PC-9 (cell line): ENCODE measurements at regions not wholly inside any gene's neighbourhood (a gene's known extent, or its start where the extent isn't known, plus 50 kb on each side); places are given as distances from the start of the nearest gene placed in this dataset.

ENCODE experiments used
- BruUV-seq: library from RNA; stranded (reverse); fragments of 400-500 nt; replicated peaks from 2 replicates; lab custom pipeline; 2021; lab: Mats Ljungman, UMichigan
- CTCF ChIA-PET: fragments of 300-600 bp; sonication (Branson Sonifier 250); formaldehyde crosslinking; loops from one replicate; lab custom pipeline; 2022; ENCODE audit warnings: antibody characterized with exemption; lab: Charles Lee
- POLR2A ChIA-PET: fragments of 300-600 bp; sonication (Branson Sonifier 250); formaldehyde crosslinking; loops from one replicate; lab custom pipeline; 2022; ENCODE audit warnings: antibody characterized with exemption; ENCODE audit not compliant: unreplicated experiment; lab: Charles Lee
- DNase-seq, 2 experiments: peaks; one replicate each; pipeline versions ENCODE4 v3.0.0 to v3.0.0-alpha.2; 2015 to 2022; ENCODE audit warnings: mixed read lengths in 1 of 2
- H2AFZ ChIP-seq: fragments of 200-600 bp; sonication (generic); 2 replicates; pipeline ENCODE4 v1.8.1; 2017; ENCODE audit warnings: antibody characterized with exemption
- H3F3A ChIP-seq: fragments of 200-600 bp; sonication (generic); 2 replicates; pipeline ENCODE4 v1.8.1; 2017; ENCODE audit warnings: antibody characterized with exemption, mild to moderate bottlenecking, low read depth; ENCODE audit not compliant: insufficient read depth
- H3K27ac ChIP-seq: fragments of 200-600 bp; sonication (generic); 2 replicates; pipeline ENCODE4 v1.6.1; 2016; ENCODE audit warnings: mixed run types
- H3K27me3 ChIP-seq: fragments of 200-600 bp; sonication (generic); 2 replicates; pipeline ENCODE4 v1.6.1; 2016; ENCODE audit warnings: low read depth, mixed run types; ENCODE audit not compliant: insufficient read depth
- H3K36me3 ChIP-seq: fragments of 200-600 bp; sonication (generic); 2 replicates; pipeline ENCODE4 v1.6.1; 2016; ENCODE audit warnings: low read depth, mixed run types
- H3K4me1 ChIP-seq: fragments of 200-600 bp; sonication (generic); replicated peaks from 2 replicates; pipeline ENCODE4 v1.6.1; 2016; ENCODE audit warnings: mixed run types; ENCODE audit not compliant: insufficient read depth
- H3K4me2 ChIP-seq: fragments of 200-600 bp; sonication (generic); 2 replicates; pipeline ENCODE4 v1.6.1; 2017; ENCODE audit warnings: mixed run types
- H3K4me3 ChIP-seq: fragments of 200-600 bp; sonication (generic); 2 replicates; pipeline ENCODE4 v1.6.1; 2016; ENCODE audit warnings: mixed run types
- H3K79me2 ChIP-seq: fragments of 200-600 bp; sonication (generic); 2 replicates; pipeline ENCODE4 v1.6.1; 2017; ENCODE audit warnings: low read depth, mixed run types
- H3K9me2 ChIP-seq: fragments of 200-600 bp; sonication (generic); 2 replicates; pipeline ENCODE4 v1.8.1; 2017; ENCODE audit warnings: mild to moderate bottlenecking; ENCODE audit not compliant: insufficient read depth
- H3K9me3 ChIP-seq: fragments of 200-600 bp; sonication (generic); 2 replicates; pipeline ENCODE4 v1.8.1; 2016; ENCODE audit warnings: low read depth; ENCODE audit not compliant: insufficient read depth
- H4K20me1 ChIP-seq: fragments of 200-600 bp; sonication (generic); 2 replicates; pipeline ENCODE4 v1.8.1; 2017; ENCODE audit not compliant: insufficient read depth
- CTCF ChIP-seq: fragments of 200-600 bp; sonication (generic); conservative IDR thresholded peaks from 2 replicates; pipeline ENCODE4 v1.6.1; 2017; ENCODE audit warnings: mixed run types, antibody characterized with exemption, mild to moderate bottlenecking, moderate library complexity
- EZH2 ChIP-seq: fragments of 200-600 bp; sonication (generic); IDR thresholded peaks from 2 replicates; pipeline ENCODE4 v1.8.0; 2017; ENCODE audit warnings: antibody characterized with exemption, low read depth
- intact Hi-C: fragments of 100-400 bp; cut with micrococcal nuclease; formaldehyde crosslinking; loops from one replicate; pipeline ENCODE4 v1.10.0; 2022; ENCODE audit not compliant: unreplicated experiment

GRCh38 chr11:130992788-130993187 is 76.5 kb upstream of the SNX19 start:
- Histone ChIP-seq H3K27ac (no peak overlapping the region), H4K20me1 (no peaks in the 10 kb centered on the region), H3K36me3 (no peaks in the 10 kb centered on the region), H3K4me3 (no peak overlapping the region), H2AFZ (no peak overlapping the region), H3K79me2 (no peaks in the 10 kb centered on the region), H3K27me3 (peaks cover 3% of the 10 kb centered on the region; the same call in 1 of the 2 replicates), H3K9me2 (no peaks in the 10 kb centered on the region), H3K4me1 (no peaks in the 10 kb centered on the region), H3K9me3 (peaks cover 8% of the 10 kb centered on the region), H3K4me2 (no peak overlapping the region), H3F3A (no peaks in the 10 kb centered on the region)
- BruUV-seq: no TSS peak
- intact Hi-C loops: no loop called here
- TF ChIP-seq CTCF (no peak), EZH2 (no peak)
- ChIA-PET CTCF (interaction anchor here (0.6 kb wide), 2 partner anchors 11 to 677 kb away, joined by 3 read pairs; no protein-coding TSS in a partner anchor), POLR2A (no interaction called here)
- DNase-seq: no peak

DNA sequence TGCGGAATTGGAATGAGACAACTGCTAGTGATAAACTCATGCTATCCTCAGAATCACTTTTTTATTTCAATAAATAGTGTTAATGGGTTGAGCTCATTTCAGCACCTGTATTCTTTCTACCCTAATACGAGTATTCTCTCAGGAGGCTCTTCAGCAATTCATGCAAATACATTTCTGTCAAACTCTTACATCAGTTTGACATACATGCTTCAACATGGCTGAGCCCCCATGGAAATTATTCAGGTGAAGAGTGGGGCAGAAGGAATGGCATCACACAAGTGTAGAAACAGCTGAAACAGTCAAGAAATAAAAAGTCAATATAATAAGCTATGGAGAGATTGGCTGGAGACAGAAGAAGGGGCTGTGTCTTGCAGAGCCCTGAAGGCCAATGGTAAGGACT is 77.8 kb upstream of the SNX19 start:
- Histone ChIP-seq H3K27me3 (peaks cover 3% of the 10 kb centered on the region; the same call in 1 of the 2 replicates), H4K20me1 (no peaks in the 10 kb centered on the region), H3K9me3 (peaks cover 18% of the 10 kb centered on the region), H3K4me3 (no peak overlapping the region), H2AFZ (no peak overlapping the region), H3K4me1 (peaks cover 6% of the 10 kb centered on the region; the same call in 1 of the 2 replicates), H3K9me2 (no peaks in the 10 kb centered on the region), H3K27ac (no peak overlapping the region), H3K4me2 (no peak overlapping the region), H3K36me3 (no peaks in the 10 kb centered on the region), H3K79me2 (no peaks in the 10 kb centered on the region), H3F3A (0 out of 2 replicates have a peak, but pooled peaks cover under 1% of the 10 kb centered on the region)
- DNase-seq: no peak
- no peak for TF ChIP-seq EZH2
- TF ChIP-seq CTCF: no peak
- ChIA-PET CTCF (no interaction called here), POLR2A (no interaction called here)
- intact Hi-C loops: no loop called here
- BruUV-seq: no TSS peak

GRCh38 chr11:130995266-130995665 is 79.0 kb upstream of the SNX19 start:
- H3K27me3 ChIP-seq: peaks cover 3% of the 10 kb centered on the region; the same call in 1 of the 2 replicates
- no peak overlapping the region for H3K4me2 ChIP-seq
- H2AFZ ChIP-seq: no peak overlapping the region
- no peak overlapping the region for H3K27ac ChIP-seq
- H3K4me1 ChIP-seq: peaks cover 17% of the 10 kb centered on the region
- H3K9me2 ChIP-seq: no peaks in the 10 kb centered on the region
- H3K9me3 ChIP-seq: peaks cover 25% of the 10 kb centered on the region
- H3K79me2 ChIP-seq: no peaks in the 10 kb centered on the region
- BruUV-seq: no TSS peak
- ChIA-PET POLR2A (no interaction called here), CTCF (no interaction called here)
- peaks cover 7% of the 10 kb centered on the region; the same call in 1 of the 2 replicates for H3F3A ChIP-seq
- intact Hi-C loops: no loop called here
- DNase-seq: no peak
- TF ChIP-seq CTCF: no peak
- TF ChIP-seq EZH2: no peak
- no peaks in the 10 kb centered on the region for H3K36me3 ChIP-seq
- H4K20me1 ChIP-seq: no peaks in the 10 kb centered on the region
- H3K4me3 ChIP-seq: no peak overlapping the region
